ENCODE measurements at regions not wholly inside any gene's neighbourhood (a gene's known extent, or its start where the extent isn't known, plus 50 kb on each side); places are given as distances from the start of the nearest gene placed in this dataset.

GRCh38 chr13:99122171-99122570 is 78.5 kb upstream of the UBAC2 start:
- Mint-ChIP-seq H3K4me3 (ENCODE audit: unreplicated experiment) (no peak overlapping the region), H3K36me3 (ENCODE audit: insufficient read depth, unreplicated experiment) (peaks cover 5% of the 10 kb centered on the region), H3K27ac (ENCODE audit: low read depth, unreplicated experiment) (no peak overlapping the region), H3K9me3 (ENCODE audit: unreplicated experiment) (no peaks in the 10 kb centered on the region), H3K27me3 (ENCODE audit: insufficient read depth, unreplicated experiment) (no peaks in the 10 kb centered on the region), H3K4me1 (ENCODE audit: insufficient read depth, unreplicated experiment) (peaks cover 34% of the 10 kb centered on the region)
- intact Hi-C loops (cut with micrococcal nuclease) = no loop called here
- DNase-seq (ENCODE audit: unreplicated experiment) = no peak
- BruUV-seq (replicated peaks) = no TSS peak
- POLR2A ChIA-PET = interaction anchor here (0.6 to 1.0 kb wide), 4 partner anchors 31 to 78 kb away, joined by 3 read pairs; no protein-coding TSS in a partner anchor
- TF ChIP-seq CTCF (IDR thresholded peaks at IDR 0.05; ENCODE audit: unreplicated experiment) = no peak
- CTCF ChIA-PET = interaction anchor here (1.0 to 1.4 kb wide), 2 partner anchors 34 to 144 kb away, joined by 3 to 4 read pairs; no protein-coding TSS in a partner anchor

GRCh38 chr13:99123101-99124045 is 77.3 kb upstream of the UBAC2 start:
- Mint-ChIP-seq H3K27ac (ENCODE audit: low read depth, unreplicated experiment) (peak overlapping the region; percentile 71), H3K4me1 (ENCODE audit: insufficient read depth, unreplicated experiment) (peaks cover 34% of the 10 kb centered on the region), H3K4me3 (ENCODE audit: unreplicated experiment) (no peak overlapping the region), H3K36me3 (ENCODE audit: insufficient read depth, unreplicated experiment) (peaks cover 5% of the 10 kb centered on the region), H3K27me3 (ENCODE audit: insufficient read depth, unreplicated experiment) (no peaks in the 10 kb centered on the region), H3K9me3 (ENCODE audit: unreplicated experiment) (no peaks in the 10 kb centered on the region)
- no peak for TF ChIP-seq CTCF (IDR thresholded peaks at IDR 0.05; ENCODE audit: unreplicated experiment)
- intact Hi-C loops (cut with micrococcal nuclease) = loop anchor here (2.0 kb wide), 2 partner anchors 27 to 77 kb away; partner anchors contain the start of gene UBAC2
- ChIA-PET CTCF (interaction anchor here (0.7 to 2.8 kb wide), 4 partner anchors 27 to 143 kb away, joined by 3 to 11 read pairs (median 4); no protein-coding TSS in a partner anchor), POLR2A (interaction anchor here (0.7 to 2.6 kb wide), 3 partner anchors 27 to 839 kb away, joined by 3 to 21 read pairs (median 20); no protein-coding TSS in a partner anchor)
- peak; percentile 59 for DNase-seq (ENCODE audit: unreplicated experiment)
- BruUV-seq (replicated peaks) = no TSS peak

GRCh38 chr13:99124046-99124400 is 76.6 kb upstream of the UBAC2 start:
- intact Hi-C loops (cut with micrococcal nuclease) = loop anchor here (2.0 kb wide), 2 partner anchors 27 to 77 kb away; partner anchors contain the start of gene UBAC2
- ChIA-PET POLR2A (interaction anchor here (1.1 to 2.6 kb wide), 5 partner anchors 13 to 146 kb away, joined by 3 to 21 read pairs (median 5); partner anchors contain the start of gene DOCK9), CTCF (interaction anchor here (0.6 to 2.8 kb wide), 6 partner anchors 13 to 1242 kb away, joined by 3 to 11 read pairs (median 4); no protein-coding TSS in a partner anchor)
- Mint-ChIP-seq H3K4me3 (ENCODE audit: unreplicated experiment) (no peak overlapping the region), H3K36me3 (ENCODE audit: insufficient read depth, unreplicated experiment) (peaks cover 5% of the 10 kb centered on the region), H3K27me3 (ENCODE audit: insufficient read depth, unreplicated experiment) (no peaks in the 10 kb centered on the region), H3K4me1 (ENCODE audit: insufficient read depth, unreplicated experiment) (peaks cover 34% of the 10 kb centered on the region), H3K9me3 (ENCODE audit: unreplicated experiment) (no peaks in the 10 kb centered on the region), H3K27ac (ENCODE audit: low read depth, unreplicated experiment) (peak overlapping the region; percentile 71)
- no TSS peak for BruUV-seq (replicated peaks)
- DNase-seq (ENCODE audit: unreplicated experiment) = no peak
- no peak for TF ChIP-seq CTCF (IDR thresholded peaks at IDR 0.05; ENCODE audit: unreplicated experiment)

GRCh38 chr13:99124794-99125316 is 75.8 kb upstream of the UBAC2 start:
- no TSS peak for BruUV-seq (replicated peaks)
- POLR2A ChIA-PET = interaction anchor here (0.5 to 2.6 kb wide), 10 partner anchors 9 to 147 kb away, joined by 3 to 21 read pairs (median 4); partner anchors contain the start of genes DOCK9 and UBAC2
- peak; percentile 84 for DNase-seq (ENCODE audit: unreplicated experiment)
- Mint-ChIP-seq H3K4me1 (ENCODE audit: insufficient read depth, unreplicated experiment) (peaks cover 34% of the 10 kb centered on the region), H3K27ac (ENCODE audit: low read depth, unreplicated experiment) (peak overlapping the region; percentile 44), H3K27me3 (ENCODE audit: insufficient read depth, unreplicated experiment) (no peaks in the 10 kb centered on the region), H3K4me3 (ENCODE audit: unreplicated experiment) (peak overlapping the region; percentile 67), H3K36me3 (ENCODE audit: insufficient read depth, unreplicated experiment) (peaks cover 5% of the 10 kb centered on the region), H3K9me3 (ENCODE audit: unreplicated experiment) (no peaks in the 10 kb centered on the region)
- CTCF ChIA-PET = interaction anchor here (0.6 to 2.8 kb wide), 6 partner anchors 12 to 505 kb away, joined by 3 to 11 read pairs (median 4); no protein-coding TSS in a partner anchor
- TF ChIP-seq CTCF (IDR thresholded peaks at IDR 0.05; ENCODE audit: unreplicated experiment) = no peak
- intact Hi-C loops (cut with micrococcal nuclease) = loop anchor here (2.0 kb wide), 2 partner anchors 26 to 76 kb away; partner anchors contain the start of gene UBAC2

Measured in MCF 10A (cell line).